ENCODE measurements at regions not wholly inside any gene's neighbourhood (a gene's known extent, or its start where the extent isn't known, plus 50 kb on each side); places are given as distances from the start of the nearest gene placed in this dataset.

- no peaks in the 10 kb centered on the region for H3K9me3 Mint-ChIP-seq
- peaks cover 0 to 4% (median 0%) of the 10 kb centered on the region in 3 donors for H3K36me3 Mint-ChIP-seq
- no peak overlapping the region for H3K4me3 Mint-ChIP-seq
- no peaks in the 10 kb centered on the region for H3K4me1 Mint-ChIP-seq
- H3K27me3 Mint-ChIP-seq (ENCODE audit: low read depth in 3 of 3), result peaks cover 0 to 8% (median 0%) of the 10 kb centered on the region in 3 donors
- no peak overlapping the region for H3K27ac Mint-ChIP-seq
- no peak for DNase-seq
Observed at GRCh38 chrX:20477836-20478524, 211.3 kb upstream of the RPS6KA3 start.

- DNase-seq, result no peak
Observed at GRCh38 chrX:20477219-20477618, 210.5 kb upstream of the RPS6KA3 start.

GRCh38 chrX:20472620-20473258, 206.0 kb upstream of the RPS6KA3 start:
- no peaks in the 10 kb centered on the region for H3K9me3 Mint-ChIP-seq
- no peak overlapping the region for H3K27ac Mint-ChIP-seq
- H3K4me1 Mint-ChIP-seq, result no peaks in the 10 kb centered on the region
- no peak overlapping the region for H3K4me3 Mint-ChIP-seq
- no peaks in the 10 kb centered on the region for H3K36me3 Mint-ChIP-seq
- DNase-seq, result no peak
- H3K27me3 Mint-ChIP-seq (ENCODE audit: low read depth in 3 of 3), result peaks cover 0 to 2% (median 0%) of the 10 kb centered on the region in 3 donors

More at GRCh38 chrX:20477219-20477618, 210.5 kb upstream of the RPS6KA3 start:
- Mint-ChIP-seq H3K36me3 (peaks cover 0 to 4% (median 0%) of the 10 kb centered on the region in 3 donors), H3K4me1 (no peaks in the 10 kb centered on the region), H3K27me3 (ENCODE audit: low read depth in 3 of 3) (peaks cover 0 to 8% (median 0%) of the 10 kb centered on the region in 3 donors), H3K4me3 (no peak overlapping the region), H3K27ac (no peak overlapping the region), H3K9me3 (no peaks in the 10 kb centered on the region)

- Mint-ChIP-seq H3K27ac (no peak overlapping the region), H3K36me3 (peaks cover 0 to 3% (median 0%) of the 10 kb centered on the region in 3 donors), H3K4me1 (no peaks in the 10 kb centered on the region), H3K9me3 (no peaks in the 10 kb centered on the region), H3K27me3 (ENCODE audit: low read depth in 3 of 3) (peaks cover 0 to 3% (median 0%) of the 10 kb centered on the region in 3 donors), H3K4me3 (no peak overlapping the region)
- DNase-seq, result no peak
Observed at GRCh38 chrX:20472148-20472547, 205.4 kb upstream of the RPS6KA3 start.

GRCh38 chrX:20471483-20471882, 204.8 kb upstream of the RPS6KA3 start:
- no peaks in the 10 kb centered on the region for H3K9me3 Mint-ChIP-seq

GRCh38 chrX:20463296-20464075, 196.8 kb upstream of the RPS6KA3 start:
- H3K27ac Mint-ChIP-seq, result no peak overlapping the region
- H3K36me3 Mint-ChIP-seq, result peaks cover 0 to 3% (median 0%) of the 10 kb centered on the region in 3 donors
- H3K4me3 Mint-ChIP-seq, result no peak overlapping the region
- DNase-seq, result no peak
- no peaks in the 10 kb centered on the region for H3K9me3 Mint-ChIP-seq
- H3K27me3 Mint-ChIP-seq (ENCODE audit: low read depth in 3 of 3), result peaks cover 0 to 7% (median 2%) of the 10 kb centered on the region in 3 donors
- H3K4me1 Mint-ChIP-seq, result peaks cover 3 to 14% of the 10 kb centered on the region in 2 donors

More at GRCh38 chrX:20471483-20471882, 204.8 kb upstream of the RPS6KA3 start:
- no peak overlapping the region for H3K4me3 Mint-ChIP-seq
- peaks cover 0 to 3% (median 0%) of the 10 kb centered on the region in 3 donors for H3K36me3 Mint-ChIP-seq
- peaks cover 0 to 4% (median 0%) of the 10 kb centered on the region in 3 donors for H3K27me3 Mint-ChIP-seq (ENCODE audit: low read depth in 3 of 3)
- H3K27ac Mint-ChIP-seq, result no peak overlapping the region
- no peak for DNase-seq
- H3K4me1 Mint-ChIP-seq, result no peaks in the 10 kb centered on the region

- H3K4me3 Mint-ChIP-seq, result no peak overlapping the region
- no peak overlapping the region for H3K27ac Mint-ChIP-seq
- peaks cover 0 to 6% (median 2%) of the 10 kb centered on the region in 3 donors for H3K27me3 Mint-ChIP-seq (ENCODE audit: low read depth in 3 of 3)
- no peak for DNase-seq
- H3K4me1 Mint-ChIP-seq, result peaks cover 3 to 16% of the 10 kb centered on the region in 2 donors
- H3K9me3 Mint-ChIP-seq, result no peaks in the 10 kb centered on the region
- H3K36me3 Mint-ChIP-seq, result no peaks in the 10 kb centered on the region
Observed at GRCh38 chrX:20461576-20461975, 194.9 kb upstream of the RPS6KA3 start.

- Mint-ChIP-seq H3K27me3 (ENCODE audit: low read depth in 3 of 3) (peaks cover 2 to 4% (median 2%) of the 10 kb centered on the region in 3 donors), H3K4me3 (no peak overlapping the region), H3K27ac (no peak overlapping the region)
Observed at GRCh38 chrX:20461002-20461401, 194.3 kb upstream of the RPS6KA3 start.

GRCh38 chrX:20459410-20460350, 193.0 kb upstream of the RPS6KA3 start:
- H3K27ac Mint-ChIP-seq, result no peak overlapping the region
- peaks cover 2 to 4% (median 2%) of the 10 kb centered on the region in 3 donors for H3K27me3 Mint-ChIP-seq (ENCODE audit: low read depth in 3 of 3)
- H3K36me3 Mint-ChIP-seq, result no peaks in the 10 kb centered on the region
- no peaks in the 10 kb centered on the region for H3K9me3 Mint-ChIP-seq
- H3K4me3 Mint-ChIP-seq, result no peak overlapping the region
- no peak for DNase-seq
- peaks cover 3 to 16% of the 10 kb centered on the region in 2 donors for H3K4me1 Mint-ChIP-seq

More at GRCh38 chrX:20461002-20461401, 194.3 kb upstream of the RPS6KA3 start:
- DNase-seq, result no peak
- Mint-ChIP-seq H3K4me1 (peaks cover 3 to 16% of the 10 kb centered on the region in 2 donors), H3K9me3 (no peaks in the 10 kb centered on the region), H3K36me3 (no peaks in the 10 kb centered on the region)

- H3K4me3 Mint-ChIP-seq, result no peak overlapping the region
- H3K4me1 Mint-ChIP-seq, result peaks cover 8 to 24% of the 10 kb centered on the region in 2 donors
- H3K27me3 Mint-ChIP-seq (ENCODE audit: low read depth in 3 of 3), result peaks cover 2 to 4% (median 4%) of the 10 kb centered on the region in 3 donors
- no peak overlapping the region for H3K27ac Mint-ChIP-seq
- H3K9me3 Mint-ChIP-seq, result no peaks in the 10 kb centered on the region
- H3K36me3 Mint-ChIP-seq, result no peaks in the 10 kb centered on the region
- no peak for DNase-seq
Observed at GRCh38 chrX:20456971-20457370, 190.3 kb upstream of the RPS6KA3 start.

- H3K27ac Mint-ChIP-seq, result no peak overlapping the region
- H3K36me3 Mint-ChIP-seq, result no peaks in the 10 kb centered on the region
- peaks cover 2 to 4% (median 4%) of the 10 kb centered on the region in 3 donors for H3K27me3 Mint-ChIP-seq (ENCODE audit: low read depth in 3 of 3)
- no peaks in the 10 kb centered on the region for H3K9me3 Mint-ChIP-seq
- no peak for DNase-seq
- H3K4me3 Mint-ChIP-seq, result no peak overlapping the region
- peaks cover 8 to 24% of the 10 kb centered on the region in 2 donors for H3K4me1 Mint-ChIP-seq
Observed at GRCh38 chrX:20455001-20455400, 188.3 kb upstream of the RPS6KA3 start.

- Mint-ChIP-seq H3K9me3 (no peaks in the 10 kb centered on the region), H3K4me1 (peaks cover 5 to 16% of the 10 kb centered on the region in 2 donors), H3K4me3 (no peak overlapping the region), H3K27ac (peak overlapping the region in 1 of 6 donors; percentile 58), H3K36me3 (no peaks in the 10 kb centered on the region), H3K27me3 (ENCODE audit: low read depth in 3 of 3) (peaks cover 2 to 4% (median 2%) of the 10 kb centered on the region in 3 donors)
- no peak for DNase-seq
Observed at GRCh38 chrX:20454117-20454516, 187.4 kb upstream of the RPS6KA3 start.

- no peaks in the 10 kb centered on the region for H3K9me3 Mint-ChIP-seq
- H3K4me3 Mint-ChIP-seq, result peak overlapping the region in 3 of 5 donors; percentile 26 to 33 (median 27)
- peaks cover 0 to 4% (median 2%) of the 10 kb centered on the region in 3 donors for H3K27me3 Mint-ChIP-seq (ENCODE audit: low read depth in 3 of 3)
- H3K4me1 Mint-ChIP-seq, result peaks cover 5 to 9% of the 10 kb centered on the region in 2 donors
- DNase-seq, result peak in 1 of 3 donors; percentile 8
- peak overlapping the region; percentile 47 to 77 (median 62) for H3K27ac Mint-ChIP-seq
- H3K36me3 Mint-ChIP-seq, result no peaks in the 10 kb centered on the region
Observed at GRCh38 chrX:20452487-20452886, 185.8 kb upstream of the RPS6KA3 start.

Measured in immature natural killer cell (primary cell).